ENCODE measurements at regions not wholly inside any gene's neighbourhood (a gene's known extent, or its start where the extent isn't known, plus 50 kb on each side); places are given as distances from the start of the nearest gene placed in this dataset.
"Not testable (repeated sequence)": the region's sequence is repeated elsewhere in the genome, so short reads cannot be mapped to it uniquely, and the experiment has no call there.

- H3K4me3 ChIP-seq (ENCODE audit: low read depth, low read length), result no peak overlapping the region
- TF ChIP-seq CTCF (IDR thresholded peaks at IDR 0.05; ENCODE audit: low read depth, low read length) (no peak), MAX (IDR thresholded peaks at IDR 0.05; ENCODE audit: low read depth, low read length) (no peak), POLR2A (IDR thresholded peaks at IDR 0.05; ENCODE audit: extremely low read depth, insufficient read length) (no peak), MYC (IDR thresholded peaks at IDR 0.05; ENCODE audit: low read depth, low read length) (no peak)
- no peak for DNase-seq (ENCODE audit: low read depth)
Measured at GRCh38 chr11:31955838-31956237, 135.0 kb upstream of the RCN1 start.

DNA sequence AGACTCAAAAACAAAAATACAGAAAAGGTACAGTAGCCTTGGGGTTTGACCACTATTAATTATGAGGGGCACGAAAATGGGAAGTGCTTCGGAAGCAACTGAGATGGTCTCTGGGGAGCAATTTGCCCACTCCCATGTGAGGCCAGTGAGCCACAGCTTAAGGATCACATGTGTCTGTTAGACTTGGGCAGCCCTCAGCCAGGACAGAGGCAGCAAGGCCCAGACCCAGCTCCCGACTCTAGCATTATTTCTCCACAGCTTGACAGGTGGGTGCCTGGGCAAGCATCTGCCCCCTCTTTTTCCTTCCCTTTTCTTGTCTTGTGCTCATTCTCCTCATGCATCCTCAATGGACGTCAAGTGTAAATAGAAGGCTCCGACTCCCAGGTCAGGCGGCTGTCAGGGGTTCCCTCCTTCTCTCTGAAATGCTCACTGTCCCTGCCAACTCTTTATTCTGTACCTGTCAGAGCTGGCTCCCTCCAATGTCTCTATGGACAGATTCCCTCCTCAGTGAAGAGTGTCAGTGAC lies 137.0 kb upstream of the RCN1 start:
- no peak overlapping the region for H3K4me3 ChIP-seq (ENCODE audit: low read depth, low read length)
- TF ChIP-seq MYC (IDR thresholded peaks at IDR 0.05; ENCODE audit: low read depth, low read length) (no peak), CTCF (IDR thresholded peaks at IDR 0.05; ENCODE audit: low read depth, low read length) (no peak), POLR2A (IDR thresholded peaks at IDR 0.05; ENCODE audit: extremely low read depth, insufficient read length) (no peak), MAX (IDR thresholded peaks at IDR 0.05; ENCODE audit: low read depth, low read length) (peak; percentile 19; the same call in 1 of the 2 replicates)
- DNase-seq (ENCODE audit: low read depth), result peak; percentile 68

DNA sequence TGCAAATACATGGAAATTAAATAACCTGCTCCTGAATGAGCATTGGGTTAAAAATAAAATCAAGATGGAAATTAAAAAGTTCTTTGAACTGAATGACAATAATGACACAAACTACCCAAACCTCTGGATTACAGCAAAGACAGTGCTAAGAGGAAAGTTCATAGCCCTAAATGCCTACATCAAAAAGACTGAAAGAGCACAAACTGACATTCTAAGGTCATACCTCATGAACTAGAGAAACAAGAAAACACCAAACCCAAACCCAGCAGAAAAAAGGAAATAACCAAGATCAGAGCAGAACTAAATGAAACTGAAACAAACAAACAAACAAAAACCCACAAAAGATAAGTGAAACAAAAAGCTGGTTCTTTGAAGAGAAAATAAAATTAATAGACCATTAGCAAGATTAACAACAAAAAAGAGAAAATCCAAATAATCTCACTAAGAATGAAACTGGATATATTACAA lies 138.6 kb upstream of the PAX6 start:
- not testable (repeated sequence) for H3K4me3 ChIP-seq (ENCODE audit: low read depth, low read length); DNase-seq (ENCODE audit: low read depth)

GRCh38 chr11:31947051-31947450 lies 135.9 kb upstream of the PAX6 start:
- H3K4me3 ChIP-seq (ENCODE audit: low read depth, low read length), result no peak overlapping the region
- TF ChIP-seq POLR2A (IDR thresholded peaks at IDR 0.05; ENCODE audit: extremely low read depth, insufficient read length) (no peak), MYC (IDR thresholded peaks at IDR 0.05; ENCODE audit: low read depth, low read length) (no peak), MAX (IDR thresholded peaks at IDR 0.05; ENCODE audit: low read depth, low read length) (no peak), CTCF (IDR thresholded peaks at IDR 0.05; ENCODE audit: low read depth, low read length) (no peak)
- no peak for DNase-seq (ENCODE audit: low read depth)

- no peak for DNase-seq (ENCODE audit: low read depth)
- no peak overlapping the region for H3K4me3 ChIP-seq (ENCODE audit: low read depth, low read length)
- no peak for TF ChIP-seq MAX (IDR thresholded peaks at IDR 0.05; ENCODE audit: low read depth, low read length)
Measured at GRCh38 chr11:31943056-31943780, 132.1 kb upstream of the PAX6 start.

DNA sequence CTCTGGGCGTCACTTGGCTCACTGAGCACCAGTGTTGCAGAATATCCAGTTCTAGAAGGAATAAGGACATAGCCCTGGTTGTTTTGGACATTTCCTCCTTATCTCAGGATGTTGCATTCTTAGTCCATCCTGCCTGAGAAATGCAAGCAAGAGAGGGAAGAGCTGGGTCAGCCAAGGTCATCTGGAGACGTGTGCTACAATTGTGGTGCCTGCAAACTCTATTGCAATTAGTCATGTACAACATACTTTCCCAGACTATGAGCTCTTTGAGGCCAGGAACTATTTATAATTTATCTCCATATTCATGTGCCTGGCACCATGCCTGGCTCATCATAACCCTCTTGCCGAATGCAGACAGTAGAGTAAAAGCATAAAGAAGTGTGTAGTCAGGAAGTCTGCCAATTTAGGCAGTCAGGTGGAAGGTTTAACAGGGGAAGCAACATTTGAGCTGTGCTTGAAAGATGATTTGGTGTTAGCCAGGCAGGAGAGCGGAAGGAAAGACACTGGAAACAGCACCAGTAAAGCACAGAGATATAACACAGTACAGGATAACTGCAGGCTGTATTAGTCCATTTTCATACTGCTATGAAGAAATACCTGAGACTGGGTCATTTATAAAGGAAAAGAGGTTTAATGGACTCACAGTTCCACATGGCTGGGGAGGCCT lies 129.4 kb upstream of the PAX6 start:
- TF ChIP-seq POLR2A (IDR thresholded peaks at IDR 0.05; ENCODE audit: extremely low read depth, insufficient read length) (no peak), CTCF (IDR thresholded peaks at IDR 0.05; ENCODE audit: low read depth, low read length) (no peak)
- no peak overlapping the region for H3K4me3 ChIP-seq (ENCODE audit: low read depth, low read length)
- DNase-seq (ENCODE audit: low read depth), result no peak

Data from NB4 (cell line).